Keratinocyte (primary cell): ENCODE measurements at regions not wholly inside any gene's neighbourhood (a gene's known extent, or its start where the extent isn't known, plus 50 kb on each side); places are given as distances from the start of the nearest gene placed in this dataset.
"Not testable (repeated sequence)": the region's sequence is repeated elsewhere in the genome, so short reads cannot be mapped to it uniquely, and the experiment has no call there.

Source experiments
- DNase-seq: peaks from one replicate; pipeline ENCODE4 v3.0.0-alpha.2; 2011; ENCODE audit warnings: low read depth, missing footprints, low spot score
- FAIRE-seq: peaks from 2 replicates; lab custom pipeline; 2011; peaks lifted over from hg19 to GRCh38; lab: Jason Lieb, UNC
- H2AFZ ChIP-seq: 2 replicates; pipeline ENCODE4 v1.6.0; 2012; ENCODE audit warnings: low read length, control low read depth, inconsistent platforms; ENCODE audit not compliant: control insufficient read depth
- H3K27ac ChIP-seq: 2 replicates; pipeline ENCODE4 v1.5.1; 2011; ENCODE audit warnings: low read length; ENCODE audit not compliant: control insufficient read depth, insufficient read depth
- H3K27me3 ChIP-seq: 3 replicates; pipeline ENCODE4 v1.6.0; 2011; ENCODE audit warnings: low read length; ENCODE audit not compliant: control insufficient read depth, insufficient read depth; ENCODE audit errors: extremely low read depth
- H3K36me3 ChIP-seq, 2 experiments: 2 replicates in 1 of 2; 3 replicates in 1 of 2; pipeline ENCODE4 v1.5.1; 2011; ENCODE audit warnings: low read length in 2 of 2, mild to moderate bottlenecking in 1 of 2; ENCODE audit not compliant: control insufficient read depth in 2 of 2, insufficient read depth in 2 of 2; ENCODE audit errors: extremely low read depth in 1 of 2
- H3K4me1 ChIP-seq: 3 replicates; pipeline ENCODE4 v1.5.1; 2011; ENCODE audit warnings: low read length; ENCODE audit not compliant: control insufficient read depth, insufficient read depth; ENCODE audit errors: extremely low read depth
- H3K4me2 ChIP-seq: 3 replicates; pipeline ENCODE4 v1.6.0; 2011; ENCODE audit warnings: low read depth, low read length; ENCODE audit not compliant: control insufficient read depth, insufficient read depth; ENCODE audit errors: extremely low read depth
- H3K4me3 ChIP-seq, 3 experiments: fragments of 200-600 bp in 1 of 3; sonication (generic) in 1 of 3; 2 replicates in 2 of 3; 3 replicates in 1 of 3; pipeline ENCODE4 v1.5.1; 2011 to 2016; ENCODE audit warnings: low read length in 3 of 3, mild to moderate bottlenecking in 3 of 3, control low read depth in 2 of 3, inconsistent platforms in 1 of 3, low read depth in 1 of 3, mixed read lengths in 1 of 3, mixed run types in 1 of 3, moderate library complexity in 1 of 3; ENCODE audit not compliant: control insufficient read depth in 2 of 3, insufficient read depth in 2 of 3; ENCODE audit errors: extremely low read depth in 1 of 3
- H3K79me2 ChIP-seq: 2 replicates; pipeline ENCODE4 v1.6.0; 2012; ENCODE audit warnings: low read length; ENCODE audit not compliant: control insufficient read depth, insufficient read depth
- H3K9ac ChIP-seq: 3 replicates; pipeline ENCODE4 v1.6.0; 2011; ENCODE audit warnings: low read length; ENCODE audit not compliant: control insufficient read depth, insufficient read depth; ENCODE audit errors: extremely low read depth
- H3K9me1 ChIP-seq: 3 replicates; pipeline ENCODE4 v1.6.0; 2011; ENCODE audit warnings: low read length; ENCODE audit not compliant: control insufficient read depth, insufficient read depth; ENCODE audit errors: extremely low read depth
- H3K9me3 ChIP-seq: 2 replicates; pipeline ENCODE4 v1.5.1; 2012; ENCODE audit warnings: low read depth, low read length; ENCODE audit not compliant: control insufficient read depth
- H4K20me1 ChIP-seq: 3 replicates; pipeline ENCODE4 v1.6.0; 2011; ENCODE audit warnings: low read length; ENCODE audit not compliant: control insufficient read depth, insufficient read depth; ENCODE audit errors: extremely low read depth
- EZH2 ChIP-seq: IDR thresholded peaks from one replicate; pipeline ENCODE4 v1.6.1; 2012; ENCODE audit warnings: inconsistent platforms, mild to moderate bottlenecking, low read length, moderate library complexity
- dilution Hi-C: fragments of 300-500 bp; cut with MboI; formaldehyde crosslinking; loops from one replicate; pipeline ENCODE4 v1.7.0; 2020; ENCODE audit warnings: low sequenced_read_pairs; ENCODE audit not compliant: extremely low pct_ligation_motif_present
- TF ChIP-seq, protein P1 (sequence below), 3 experiments: IDR thresholded peaks in 1 of 3; conservative IDR thresholded peaks in 1 of 3; optimal IDR thresholded peaks in 1 of 3; 2 replicates in 2 of 3; 3 replicates in 1 of 3; pipeline versions ENCODE3 to v1.5.1; 2011; ENCODE audit warnings: low read length in 3 of 3, mild to moderate bottlenecking in 3 of 3, moderate library complexity in 2 of 3, control low read depth in 1 of 3, inconsistent platforms in 1 of 3; ENCODE audit not compliant: insufficient read depth in 2 of 3; ENCODE audit errors: extremely low read depth in 1 of 3

DNA sequence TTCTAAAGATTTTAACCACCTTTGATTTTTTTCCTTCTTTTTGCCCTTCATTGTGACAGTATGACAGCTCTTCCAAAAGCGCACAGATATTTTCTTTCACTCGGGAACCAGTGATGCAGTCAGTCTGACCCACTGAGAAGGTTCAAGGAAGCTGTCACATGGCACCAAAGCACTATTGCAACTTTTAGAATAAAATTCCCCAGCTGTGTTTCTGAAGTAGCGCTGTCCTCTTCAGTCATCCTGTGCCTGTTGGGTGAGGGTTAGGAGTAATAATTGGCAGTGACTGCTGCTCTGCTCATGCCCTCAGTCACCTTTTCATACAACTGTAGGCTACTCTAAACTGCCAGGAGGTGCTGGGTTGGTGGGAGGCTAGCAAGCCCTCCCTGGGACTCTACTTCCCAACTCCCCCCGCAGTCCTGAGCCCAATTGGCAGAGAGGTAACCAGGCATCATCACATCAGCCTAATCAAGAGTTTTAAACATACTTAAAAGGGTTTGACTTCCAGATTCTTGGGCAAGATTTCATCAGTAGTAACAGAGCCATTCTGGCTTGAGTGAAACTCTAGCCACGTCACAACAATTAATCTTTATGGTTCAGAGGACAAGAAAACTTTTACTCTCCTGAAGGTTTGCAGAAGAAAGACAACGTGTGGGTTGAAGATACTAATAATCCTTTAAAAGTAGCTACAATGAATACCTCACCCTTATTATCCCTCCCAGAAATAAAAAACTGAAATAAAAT, 473.3 kb downstream of the FBXO15 start:
- dilution Hi-C loops = no loop called here
- Histone ChIP-seq H3K27ac (no peak overlapping the region), H3K4me2 (no peak overlapping the region), H3K9ac (no peak overlapping the region), H3K9me3 (no peaks in the 10 kb centered on the region), H4K20me1 (no peaks in the 10 kb centered on the region), H2AFZ (no peak overlapping the region), H3K27me3 (no peaks in the 10 kb centered on the region), H3K9me1 (no peaks in the 10 kb centered on the region), H3K79me2 (no peaks in the 10 kb centered on the region), H3K4me3 (no peak overlapping the region), H3K36me3 (no peaks in the 10 kb centered on the region), H3K4me1 (peaks cover 15% of the 10 kb centered on the region)
- TF ChIP-seq, protein P1, sequence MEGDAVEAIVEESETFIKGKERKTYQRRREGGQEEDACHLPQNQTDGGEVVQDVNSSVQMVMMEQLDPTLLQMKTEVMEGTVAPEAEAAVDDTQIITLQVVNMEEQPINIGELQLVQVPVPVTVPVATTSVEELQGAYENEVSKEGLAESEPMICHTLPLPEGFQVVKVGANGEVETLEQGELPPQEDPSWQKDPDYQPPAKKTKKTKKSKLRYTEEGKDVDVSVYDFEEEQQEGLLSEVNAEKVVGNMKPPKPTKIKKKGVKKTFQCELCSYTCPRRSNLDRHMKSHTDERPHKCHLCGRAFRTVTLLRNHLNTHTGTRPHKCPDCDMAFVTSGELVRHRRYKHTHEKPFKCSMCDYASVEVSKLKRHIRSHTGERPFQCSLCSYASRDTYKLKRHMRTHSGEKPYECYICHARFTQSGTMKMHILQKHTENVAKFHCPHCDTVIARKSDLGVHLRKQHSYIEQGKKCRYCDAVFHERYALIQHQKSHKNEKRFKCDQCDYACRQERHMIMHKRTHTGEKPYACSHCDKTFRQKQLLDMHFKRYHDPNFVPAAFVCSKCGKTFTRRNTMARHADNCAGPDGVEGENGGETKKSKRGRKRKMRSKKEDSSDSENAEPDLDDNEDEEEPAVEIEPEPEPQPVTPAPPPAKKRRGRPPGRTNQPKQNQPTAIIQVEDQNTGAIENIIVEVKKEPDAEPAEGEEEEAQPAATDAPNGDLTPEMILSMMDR (optimal IDR thresholded peaks at IDR 0.05 in 1 of 3, IDR thresholded peaks at IDR 0.05 in 1 of 3, conservative IDR thresholded peaks at IDR 0.05 in 1 of 3; ENCODE audit: extremely low read depth in 1 of 3, insufficient read depth in 2 of 3, low read length in 3 of 3) = no peak
- no peak for TF ChIP-seq EZH2
- DNase-seq = no peak
- no peak for FAIRE-seq

GRCh38 chr18:73671480-73671879, 476.2 kb downstream of the FBXO15 start:
- peaks cover 16% of the 10 kb centered on the region for H3K4me1 ChIP-seq
- DNase-seq, H3K36me3 ChIP-seq, H3K4me2 ChIP-seq, H2AFZ ChIP-seq, H3K9me3 ChIP-seq, H3K79me2 ChIP-seq, H3K9ac ChIP-seq, FAIRE-seq, dilution Hi-C loops, H4K20me1 ChIP-seq, H3K4me3 ChIP-seq, H3K27me3 ChIP-seq, H3K27ac ChIP-seq, H3K9me1 ChIP-seq: not testable (repeated sequence)

DNA sequence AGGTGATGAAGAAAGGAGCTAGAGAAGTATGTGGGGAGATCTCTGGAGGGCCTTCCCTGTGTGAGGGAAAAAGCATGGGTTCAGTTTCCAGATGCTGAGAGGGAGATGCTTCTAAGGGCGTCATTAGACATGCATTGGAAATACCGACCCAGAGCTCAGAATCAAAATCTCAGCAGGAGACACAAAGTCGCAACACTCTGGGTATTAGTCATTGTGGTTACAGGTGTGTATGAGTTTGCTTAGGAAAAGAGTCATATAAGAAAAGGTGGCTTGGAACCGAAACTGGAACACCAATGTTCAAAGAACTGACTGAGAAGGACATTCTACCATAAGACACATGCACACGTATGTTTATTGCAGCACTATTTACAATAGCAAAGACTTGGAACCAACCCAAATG, 477.1 kb downstream of the FBXO15 start:
- peak; percentile 95 for FAIRE-seq
- H3K79me2 ChIP-seq = no peaks in the 10 kb centered on the region
- H3K9me1 ChIP-seq = no peaks in the 10 kb centered on the region
- no peak overlapping the region for H2AFZ ChIP-seq
- H3K9ac ChIP-seq = peak overlapping the region; percentile 55
- no peaks in the 10 kb centered on the region for H3K36me3 ChIP-seq
- no peaks in the 10 kb centered on the region for H4K20me1 ChIP-seq
- no peak for DNase-seq
- H3K4me1 ChIP-seq = peaks cover 16% of the 10 kb centered on the region
- H3K4me3 ChIP-seq = peak overlapping the region in 1 of 3 experiments; percentile 22
- no peaks in the 10 kb centered on the region for H3K9me3 ChIP-seq
- dilution Hi-C loops = no loop called here
- H3K27me3 ChIP-seq = no peaks in the 10 kb centered on the region
- H3K27ac ChIP-seq = peak overlapping the region; percentile 80
- TF ChIP-seq, protein P1 (optimal IDR thresholded peaks at IDR 0.05 in 1 of 3, IDR thresholded peaks at IDR 0.05 in 1 of 3, conservative IDR thresholded peaks at IDR 0.05 in 1 of 3; ENCODE audit: extremely low read depth in 1 of 3, insufficient read depth in 2 of 3, low read length in 3 of 3) = no peak
- no peak for TF ChIP-seq EZH2
- peak overlapping the region; percentile 71 for H3K4me2 ChIP-seq
